Non-pigmented ciliary epithelial cell (primary cell): ENCODE measurements at regions not wholly inside any gene's neighbourhood (a gene's known extent, or its start where the extent isn't known, plus 50 kb on each side); places are given as distances from the start of the nearest gene placed in this dataset.

Source experiments
- DNase-seq: peaks from one replicate; pipeline ENCODE4 v3.0.0-alpha.2; 2010; ENCODE audit warnings: low read depth

- DNase-seq: peak; percentile 93
Measured at GRCh38 chr16:86664522-86665318, 86.4 kb downstream of the FOXL1 start.

- no peak for DNase-seq
Measured at GRCh38 chr16:86665319-86665675, 86.9 kb downstream of the FOXL1 start.

- no peak for DNase-seq
Measured at GRCh38 chr16:86665929-86666328, 87.6 kb downstream of the FOXL1 start.

GRCh38 chr16:86667035-86667434, 88.7 kb downstream of the FOXL1 start:
- DNase-seq: no peak

- no peak for DNase-seq
Measured at GRCh38 chr16:86668136-86668910, 90.0 kb downstream of the FOXL1 start.

- DNase-seq: no peak
Measured at GRCh38 chr16:86669285-86669805, 91.0 kb downstream of the FOXL1 start.

GRCh38 chr16:86669937-86670749, 91.8 kb downstream of the FOXL1 start:
- no peak for DNase-seq

GRCh38 chr16:86670750-86671234, 92.4 kb downstream of the FOXL1 start:
- DNase-seq: no peak

GRCh38 chr16:86671486-86672178, 93.3 kb downstream of the FOXL1 start:
- no peak for DNase-seq

GRCh38 chr16:86672179-86672863, 94.0 kb downstream of the FOXL1 start:
- no peak for DNase-seq

GRCh38 chr16:86673090-86673955, 95.0 kb downstream of the FOXL1 start:
- no peak for DNase-seq

GRCh38 chr16:86673956-86674453, 95.7 kb downstream of the FOXL1 start:
- DNase-seq: no peak

- no peak for DNase-seq
Measured at GRCh38 chr16:86676254-86676670, 97.9 kb downstream of the FOXL1 start.

GRCh38 chr16:86679490-86679889, 101.1 kb downstream of the FOXL1 start:
- DNase-seq: no peak

GRCh38 chr16:86680162-86680561, 101.8 kb downstream of the FOXL1 start:
- no peak for DNase-seq

- no peak for DNase-seq
Measured at GRCh38 chr16:86680661-86681030, 102.3 kb downstream of the FOXL1 start.

- no peak for DNase-seq
Measured at GRCh38 chr16:86681031-86681756, 102.8 kb downstream of the FOXL1 start.

GRCh38 chr16:86681757-86682106, 103.4 kb downstream of the FOXL1 start:
- DNase-seq: no peak

GRCh38 chr16:86682219-86682904, 104.0 kb downstream of the FOXL1 start:
- DNase-seq: no peak
